Mesothelial cell of epicardium (in vitro differentiated cells): ENCODE measurements at regions not wholly inside any gene's neighbourhood (a gene's known extent, or its start where the extent isn't known, plus 50 kb on each side); places are given as distances from the start of the nearest gene placed in this dataset.

ENCODE experiments used
- DNase-seq, 2 experiments: peaks; one replicate each; pipeline ENCODE4 v3.0.0; 2021; ENCODE audit warnings: low spot score in 2 of 2; ENCODE audit not compliant: unreplicated experiment in 2 of 2
- H3K27ac Mint-ChIP-seq: 2 replicates; pipeline ENCODE4 v1.8.0; 2021; ENCODE audit warnings: mixed read lengths
- H3K27me3 Mint-ChIP-seq: 2 replicates; pipeline ENCODE4 v1.8.0; 2021; ENCODE audit warnings: low read depth, mixed read lengths
- H3K36me3 Mint-ChIP-seq: 2 replicates; pipeline ENCODE4 v1.8.0; 2021; ENCODE audit warnings: mixed read lengths
- H3K4me1 Mint-ChIP-seq: 2 replicates; pipeline ENCODE4 v1.8.0; 2021; ENCODE audit warnings: mixed read lengths
- H3K4me3 Mint-ChIP-seq: 2 replicates; pipeline ENCODE4 v1.8.0; 2021; ENCODE audit warnings: mild to moderate bottlenecking, moderate library complexity, mixed read lengths
- H3K9me3 Mint-ChIP-seq: 2 replicates; pipeline ENCODE4 v1.8.0; 2021; ENCODE audit warnings: mixed read lengths
- CTCF ChIP-seq: fragments of 200-600 bp; sonication (generic); IDR thresholded peaks from one replicate; pipeline ENCODE4 v1.5.0; 2021; ENCODE audit warnings: antibody characterized with exemption; ENCODE audit not compliant: unreplicated experiment

- no peak overlapping the region for H3K4me3 Mint-ChIP-seq
- H3K4me1 Mint-ChIP-seq = no peaks in the 10 kb centered on the region
Observed at GRCh38 chr5:152619756-152620155, 214.7 kb upstream of the NMUR2 start.

GRCh38 chr5:152622628-152623027 lies 217.5 kb upstream of the NMUR2 start:
- Mint-ChIP-seq H3K27ac (no peak overlapping the region), H3K4me3 (no peak overlapping the region), H3K36me3 (no peaks in the 10 kb centered on the region)

More at GRCh38 chr5:152619756-152620155, 214.7 kb upstream of the NMUR2 start:
- no peaks in the 10 kb centered on the region for H3K36me3 Mint-ChIP-seq
- H3K9me3 Mint-ChIP-seq = no peaks in the 10 kb centered on the region
- no peak for DNase-seq
- H3K27ac Mint-ChIP-seq = no peak overlapping the region
- TF ChIP-seq CTCF = no peak
- no peaks in the 10 kb centered on the region for H3K27me3 Mint-ChIP-seq

GRCh38 chr5:152623951-152624350 lies 218.9 kb upstream of the NMUR2 start:
- no peak for TF ChIP-seq CTCF
- Mint-ChIP-seq H3K27me3 (no peaks in the 10 kb centered on the region), H3K36me3 (no peaks in the 10 kb centered on the region), H3K4me1 (no peaks in the 10 kb centered on the region), H3K9me3 (no peaks in the 10 kb centered on the region), H3K27ac (no peak overlapping the region), H3K4me3 (no peak overlapping the region)
- no peak for DNase-seq

More at GRCh38 chr5:152622628-152623027, 217.5 kb upstream of the NMUR2 start:
- Mint-ChIP-seq H3K4me1 (no peaks in the 10 kb centered on the region), H3K9me3 (no peaks in the 10 kb centered on the region), H3K27me3 (no peaks in the 10 kb centered on the region)
- TF ChIP-seq CTCF = no peak
- no peak for DNase-seq

GRCh38 chr5:152625696-152626095 lies 220.6 kb upstream of the NMUR2 start:
- TF ChIP-seq CTCF = no peak
- Mint-ChIP-seq H3K36me3 (no peaks in the 10 kb centered on the region), H3K4me3 (no peak overlapping the region), H3K4me1 (no peaks in the 10 kb centered on the region), H3K9me3 (no peaks in the 10 kb centered on the region), H3K27ac (no peak overlapping the region), H3K27me3 (no peaks in the 10 kb centered on the region)
- no peak for DNase-seq

GRCh38 chr5:152631221-152631620 lies 226.1 kb upstream of the NMUR2 start:
- Mint-ChIP-seq H3K36me3 (no peaks in the 10 kb centered on the region), H3K27me3 (no peaks in the 10 kb centered on the region), H3K9me3 (no peaks in the 10 kb centered on the region), H3K4me1 (no peaks in the 10 kb centered on the region), H3K4me3 (no peak overlapping the region), H3K27ac (no peak overlapping the region)
- TF ChIP-seq CTCF = no peak
- DNase-seq = no peak

- DNase-seq = no peak
- H3K4me1 Mint-ChIP-seq = no peaks in the 10 kb centered on the region
- no peaks in the 10 kb centered on the region for H3K36me3 Mint-ChIP-seq
- no peaks in the 10 kb centered on the region for H3K9me3 Mint-ChIP-seq
- no peak for TF ChIP-seq CTCF
- no peaks in the 10 kb centered on the region for H3K27me3 Mint-ChIP-seq
- no peak overlapping the region for H3K4me3 Mint-ChIP-seq
- H3K27ac Mint-ChIP-seq = no peak overlapping the region
Observed at GRCh38 chr5:152632360-152632759, 227.3 kb upstream of the NMUR2 start.
